MM.1S (cell line): ENCODE measurements at regions not wholly inside any gene's neighbourhood (a gene's known extent, or its start where the extent isn't known, plus 50 kb on each side); places are given as distances from the start of the nearest gene placed in this dataset.

Source experiments
- DNase-seq: peaks from one replicate; pipeline ENCODE4 v3.0.0-alpha.2; 2015
- H2AFZ ChIP-seq: fragments of 300-600 bp; sonication (generic); 2 replicates; pipeline ENCODE4 v1.6.0; 2016; ENCODE audit warnings: antibody characterized with exemption, low read length
- H3F3A ChIP-seq: fragments of 300-600 bp; sonication (generic); 2 replicates; pipeline ENCODE4 v1.6.1; 2016; ENCODE audit warnings: mild to moderate bottlenecking, antibody characterized with exemption, low read length, moderate library complexity, mixed read lengths; ENCODE audit not compliant: insufficient read depth
- H3K27ac ChIP-seq: fragments of 300-600 bp; sonication (generic); 2 replicates; pipeline ENCODE4 v1.5.1; 2016; ENCODE audit warnings: mild to moderate bottlenecking, low read length
- H3K27me3 ChIP-seq: fragments of 300-600 bp; sonication (generic); replicated peaks from 2 replicates; pipeline ENCODE4 v1.6.0; 2016; ENCODE audit warnings: low read length; ENCODE audit not compliant: insufficient read depth
- H3K36me3 ChIP-seq: fragments of 300-600 bp; sonication (generic); replicated peaks from 2 replicates; pipeline ENCODE4 v1.6.1; 2016; ENCODE audit warnings: mild to moderate bottlenecking, low read length, mixed read lengths; ENCODE audit not compliant: insufficient read depth
- H3K4me1 ChIP-seq: fragments of 300-600 bp; sonication (generic); 2 replicates; pipeline ENCODE4 v1.6.1; 2016; ENCODE audit warnings: low read length, mixed read lengths
- H3K4me2 ChIP-seq: fragments of 300-600 bp; sonication (generic); 2 replicates; pipeline ENCODE4 v1.6.0; 2016; ENCODE audit warnings: low read depth, low read length
- H3K4me3 ChIP-seq: fragments of 300-600 bp; sonication (generic); 2 replicates; pipeline ENCODE4 v1.5.1; 2016; ENCODE audit warnings: low read length, mixed read lengths
- H3K79me2 ChIP-seq: fragments of 300-600 bp; sonication (generic); 2 replicates; pipeline ENCODE4 v1.6.1; 2016; ENCODE audit warnings: mixed run types, low read length, mixed read lengths
- H3K9ac ChIP-seq: fragments of 300-600 bp; sonication (generic); 2 replicates; pipeline ENCODE4 v1.6.1; 2016; ENCODE audit warnings: low read length, mixed read lengths
- H3K9me2 ChIP-seq: fragments of 300-600 bp; sonication (generic); replicated peaks from 2 replicates; pipeline ENCODE4 v1.6.1; 2016; ENCODE audit warnings: mild to moderate bottlenecking, low read length, mixed read lengths; ENCODE audit not compliant: insufficient read depth
- H3K9me3 ChIP-seq: fragments of 300-600 bp; sonication (generic); replicated peaks from 2 replicates; pipeline ENCODE4 v1.6.1; 2016; ENCODE audit warnings: mild to moderate bottlenecking, low read length, mixed read lengths; ENCODE audit not compliant: insufficient read depth
- H4K20me1 ChIP-seq: fragments of 300-600 bp; sonication (generic); 2 replicates; pipeline ENCODE4 v1.6.1; 2016; ENCODE audit warnings: mild to moderate bottlenecking, low read length, moderate library complexity, mixed read lengths; ENCODE audit not compliant: insufficient read depth
- EZH2 ChIP-seq: fragments of 300-600 bp; sonication (generic); optimal IDR thresholded peaks from 2 replicates; pipeline ENCODE3; 2017; ENCODE audit warnings: low read depth, mild to moderate bottlenecking, antibody characterized with exemption, low read length, mixed read lengths
- EZH2phosphoT487 ChIP-seq: fragments of 300-600 bp; sonication (generic); IDR thresholded peaks from 2 replicates; pipeline ENCODE4 v1.6.1; 2018; ENCODE audit warnings: antibody characterized with exemption, low read length
- TF ChIP-seq, protein P1 (sequence below): fragments of 300-600 bp; sonication (generic); IDR thresholded peaks from 2 replicates; pipeline ENCODE4 v1.5.1; 2016; ENCODE audit warnings: antibody characterized with exemption, low read length, mixed read lengths

DNA sequence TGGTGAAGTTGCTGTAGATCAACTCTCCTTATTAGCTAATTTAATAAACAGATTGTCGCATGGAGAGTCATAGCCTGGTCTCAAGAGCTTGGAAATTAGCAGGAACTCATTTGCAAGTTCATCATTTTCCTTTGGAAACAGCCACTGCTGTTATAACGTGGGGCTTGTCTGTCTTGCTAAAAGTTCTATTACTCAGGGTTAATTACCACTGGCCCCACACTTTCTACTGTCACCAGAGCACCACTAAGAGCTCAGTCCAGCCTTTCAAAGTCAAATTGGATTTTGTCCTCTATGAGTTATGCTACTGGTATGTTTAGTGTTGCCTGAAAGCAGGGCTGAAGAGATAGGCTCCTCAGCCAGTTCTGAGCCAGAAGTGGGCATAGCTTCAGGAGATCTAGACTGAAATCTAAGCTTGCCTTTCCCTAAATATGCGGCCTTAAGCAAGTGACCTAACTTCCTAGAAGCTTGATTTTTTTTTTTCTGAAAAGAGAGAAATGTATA, 292.2 kb downstream of the INSC start:
- no peaks in the 10 kb centered on the region for H3F3A ChIP-seq
- H3K9ac ChIP-seq: no peak overlapping the region
- no peak overlapping the region for H3K4me3 ChIP-seq
- H3K36me3 ChIP-seq: no peaks in the 10 kb centered on the region
- no peak overlapping the region for H3K4me2 ChIP-seq
- H3K9me2 ChIP-seq: no peaks in the 10 kb centered on the region
- no peaks in the 10 kb centered on the region for H4K20me1 ChIP-seq
- no peak overlapping the region for H2AFZ ChIP-seq
- no peaks in the 10 kb centered on the region for H3K27me3 ChIP-seq
- no peaks in the 10 kb centered on the region for H3K79me2 ChIP-seq
- no peak overlapping the region for H3K27ac ChIP-seq
- no peaks in the 10 kb centered on the region for H3K4me1 ChIP-seq
- DNase-seq: no peak
- H3K9me3 ChIP-seq: no peaks in the 10 kb centered on the region
- TF ChIP-seq EZH2 (no peak), EZH2phosphoT487 (no peak)
- TF ChIP-seq, protein P1, sequence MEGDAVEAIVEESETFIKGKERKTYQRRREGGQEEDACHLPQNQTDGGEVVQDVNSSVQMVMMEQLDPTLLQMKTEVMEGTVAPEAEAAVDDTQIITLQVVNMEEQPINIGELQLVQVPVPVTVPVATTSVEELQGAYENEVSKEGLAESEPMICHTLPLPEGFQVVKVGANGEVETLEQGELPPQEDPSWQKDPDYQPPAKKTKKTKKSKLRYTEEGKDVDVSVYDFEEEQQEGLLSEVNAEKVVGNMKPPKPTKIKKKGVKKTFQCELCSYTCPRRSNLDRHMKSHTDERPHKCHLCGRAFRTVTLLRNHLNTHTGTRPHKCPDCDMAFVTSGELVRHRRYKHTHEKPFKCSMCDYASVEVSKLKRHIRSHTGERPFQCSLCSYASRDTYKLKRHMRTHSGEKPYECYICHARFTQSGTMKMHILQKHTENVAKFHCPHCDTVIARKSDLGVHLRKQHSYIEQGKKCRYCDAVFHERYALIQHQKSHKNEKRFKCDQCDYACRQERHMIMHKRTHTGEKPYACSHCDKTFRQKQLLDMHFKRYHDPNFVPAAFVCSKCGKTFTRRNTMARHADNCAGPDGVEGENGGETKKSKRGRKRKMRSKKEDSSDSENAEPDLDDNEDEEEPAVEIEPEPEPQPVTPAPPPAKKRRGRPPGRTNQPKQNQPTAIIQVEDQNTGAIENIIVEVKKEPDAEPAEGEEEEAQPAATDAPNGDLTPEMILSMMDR: no peak

DNA sequence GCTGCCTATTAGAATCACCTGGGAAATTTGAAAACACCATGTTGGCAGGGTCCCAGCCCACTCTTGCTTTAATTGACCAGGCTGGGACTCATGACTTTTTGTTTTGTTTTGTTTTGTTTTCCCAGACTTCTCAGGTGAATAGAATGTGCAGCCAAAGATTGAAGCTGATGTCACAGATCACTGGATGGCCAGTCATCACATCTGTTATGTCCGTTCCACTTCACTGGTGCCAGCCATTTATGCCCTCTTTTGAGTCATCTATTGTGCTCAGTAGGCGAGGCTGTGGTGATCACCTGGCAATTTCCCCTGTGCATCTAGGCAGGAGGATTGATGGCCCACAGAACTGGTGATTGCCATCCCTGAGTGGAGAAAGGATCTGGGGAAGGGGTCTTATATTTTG, 297.3 kb downstream of the INSC start:
- H3K4me3 ChIP-seq: no peak overlapping the region
- no peaks in the 10 kb centered on the region for H3K4me1 ChIP-seq
- H2AFZ ChIP-seq: no peak overlapping the region
- TF ChIP-seq EZH2phosphoT487 (no peak), EZH2 (no peak)
- TF ChIP-seq, protein P1: no peak
- no peaks in the 10 kb centered on the region for H3K9me2 ChIP-seq
- no peak overlapping the region for H3K27ac ChIP-seq
- no peak overlapping the region for H3K9ac ChIP-seq
- H4K20me1 ChIP-seq: no peaks in the 10 kb centered on the region
- H3F3A ChIP-seq: no peaks in the 10 kb centered on the region
- H3K27me3 ChIP-seq: no peaks in the 10 kb centered on the region
- H3K79me2 ChIP-seq: no peaks in the 10 kb centered on the region
- no peak overlapping the region for H3K4me2 ChIP-seq
- DNase-seq: no peak
- H3K36me3 ChIP-seq: no peaks in the 10 kb centered on the region
- H3K9me3 ChIP-seq: no peaks in the 10 kb centered on the region

DNA sequence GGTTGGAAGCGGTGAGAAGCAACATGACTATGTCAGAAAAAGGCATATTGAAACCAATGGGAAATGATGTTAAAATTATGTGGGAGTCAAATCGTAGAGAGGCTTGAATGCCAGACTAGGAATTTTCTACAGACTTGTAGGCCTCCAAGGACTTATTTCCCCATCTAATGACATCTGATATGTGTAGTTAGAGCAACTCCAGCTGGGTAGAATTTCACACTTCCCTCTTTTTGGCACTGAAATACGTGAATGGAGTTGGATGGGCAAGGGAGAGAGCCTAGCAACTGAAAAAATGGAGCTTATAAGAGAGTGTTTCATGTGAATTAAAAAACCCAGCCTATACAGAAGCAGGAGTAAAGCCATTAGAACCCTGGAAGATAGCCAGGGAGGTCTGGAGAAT, 304.2 kb downstream of the INSC start:
- Histone ChIP-seq H3K27me3 (no peaks in the 10 kb centered on the region), H3K4me2 (no peak overlapping the region), H3K4me1 (no peaks in the 10 kb centered on the region), H3K27ac (no peak overlapping the region), H3K9me3 (no peaks in the 10 kb centered on the region), H3K9me2 (no peaks in the 10 kb centered on the region; the same call in 1 of the 2 replicates), H3F3A (no peaks in the 10 kb centered on the region), H2AFZ (no peak overlapping the region), H3K9ac (no peak overlapping the region), H4K20me1 (no peaks in the 10 kb centered on the region), H3K36me3 (no peaks in the 10 kb centered on the region), H3K79me2 (no peaks in the 10 kb centered on the region), H3K4me3 (no peak overlapping the region)
- no peak for DNase-seq
- TF ChIP-seq, protein P1: no peak
- TF ChIP-seq EZH2 (no peak), EZH2phosphoT487 (no peak)
